GM12891 (cell line): ENCODE measurements at regions not wholly inside any gene's neighbourhood (a gene's known extent, or its start where the extent isn't known, plus 50 kb on each side); places are given as distances from the start of the nearest gene placed in this dataset.

ENCODE experiments used
- DNase-seq: peaks from one replicate; pipeline ENCODE4 v3.0.0; 2011; ENCODE audit warnings: low spot score; ENCODE audit not compliant: insufficient read length
- FAIRE-seq: peaks from 2 replicates; lab custom pipeline; 2011; peaks lifted over from hg19 to GRCh38; lab: Jason Lieb, UNC
- PAX5 ChIP-seq: IDR thresholded peaks from 2 replicates; pipeline ENCODE4 v1.6.1; 2011; ENCODE audit warnings: low read length, moderate library complexity, mild to moderate bottlenecking; ENCODE audit not compliant: insufficient read depth, severe bottlenecking
- POLR2A ChIP-seq: IDR thresholded peaks from 2 replicates; pipeline ENCODE4 v1.6.1; 2011; ENCODE audit warnings: low read depth, low read length, control low read depth
- POLR2AphosphoS5 ChIP-seq: IDR thresholded peaks from 2 replicates; pipeline ENCODE4 v1.6.1; 2011; ENCODE audit warnings: low read depth, low read length, control low read depth
- POU2F2 ChIP-seq: IDR thresholded peaks from 2 replicates; pipeline ENCODE4 v1.6.1; 2011; ENCODE audit warnings: low read depth, mild to moderate bottlenecking, control low read depth, low read length, moderate library complexity
- SPI1 ChIP-seq: IDR thresholded peaks from 2 replicates; pipeline ENCODE4 v1.6.1; 2011; ENCODE audit warnings: low read depth, low read length, control low read depth
- TAF1 ChIP-seq: IDR thresholded peaks from 2 replicates; pipeline ENCODE4 v1.6.1; 2011; ENCODE audit warnings: low read depth, low read length, control low read depth

GRCh38 chr9:108197899-108198298 lies 657.9 kb downstream of the ACTL7B start:
- DNase-seq (no peak), FAIRE-seq (no peak)
- TF ChIP-seq SPI1 (no peak), POLR2A (no peak), POLR2AphosphoS5 (no peak), POU2F2 (no peak), PAX5 (no peak), TAF1 (no peak)

GRCh38 chr9:108197008-108197365 lies 658.8 kb downstream of the ACTL7B start:
- DNase-seq, result no peak
- no peak for FAIRE-seq
- TF ChIP-seq TAF1 (no peak), PAX5 (no peak), POLR2A (no peak), POLR2AphosphoS5 (no peak), POU2F2 (no peak)

- FAIRE-seq (no peak), DNase-seq (no peak)
- TF ChIP-seq TAF1, result no peak
- no peak for TF ChIP-seq PAX5
- TF ChIP-seq POU2F2, result no peak
- no peak for TF ChIP-seq POLR2A
- TF ChIP-seq POLR2AphosphoS5, result no peak
- no peak for TF ChIP-seq SPI1
Observed at GRCh38 chr9:108196332-108197007, 659.3 kb downstream of the ACTL7B start.

GRCh38 chr9:108194154-108194553 lies 661.6 kb downstream of the ACTL7B start:
- no peak for FAIRE-seq
- no peak for TF ChIP-seq TAF1
- no peak for TF ChIP-seq PAX5
- no peak for TF ChIP-seq POLR2A
- no peak for TF ChIP-seq POU2F2
- no peak for TF ChIP-seq SPI1

GRCh38 chr9:108193026-108193710 lies 662.6 kb downstream of the ACTL7B start:
- DNase-seq (no peak), FAIRE-seq (no peak)
- no peak for TF ChIP-seq SPI1
- TF ChIP-seq POLR2A, result no peak
- TF ChIP-seq POLR2AphosphoS5, result no peak
- no peak for TF ChIP-seq PAX5
- TF ChIP-seq POU2F2, result no peak
- TF ChIP-seq TAF1, result no peak

More at GRCh38 chr9:108194154-108194553, 661.6 kb downstream of the ACTL7B start:
- DNase-seq, result no peak

GRCh38 chr9:108191065-108191464 lies 664.7 kb downstream of the ACTL7B start:
- FAIRE-seq, result no peak
- no peak for TF ChIP-seq POU2F2
- TF ChIP-seq TAF1, result no peak
- no peak for TF ChIP-seq PAX5
- no peak for TF ChIP-seq POLR2AphosphoS5
- TF ChIP-seq POLR2A, result no peak
- TF ChIP-seq SPI1, result no peak
- no peak for DNase-seq

GRCh38 chr9:108188976-108189375 lies 666.8 kb downstream of the ACTL7B start:
- FAIRE-seq (no peak), DNase-seq (no peak)
- TF ChIP-seq TAF1 (no peak), POLR2A (no peak), POU2F2 (no peak), SPI1 (no peak), POLR2AphosphoS5 (no peak), PAX5 (no peak)

- no peak for TF ChIP-seq POLR2A
- no peak for TF ChIP-seq POU2F2
- TF ChIP-seq POLR2AphosphoS5, result no peak
- TF ChIP-seq SPI1, result no peak
- no peak for TF ChIP-seq PAX5
- no peak for TF ChIP-seq TAF1
- DNase-seq (no peak), FAIRE-seq (no peak)
Observed at GRCh38 chr9:108188482-108188881, 667.3 kb downstream of the ACTL7B start.

- FAIRE-seq (no peak), DNase-seq (no peak)
- TF ChIP-seq PAX5 (no peak), TAF1 (no peak), POLR2AphosphoS5 (no peak), SPI1 (no peak), POLR2A (no peak), POU2F2 (no peak)
Observed at GRCh38 chr9:108186642-108187395, 669.0 kb downstream of the ACTL7B start.
